Dedifferentiated amniotic fluid mesenchymal stem cell (primary cell): ENCODE measurements at regions not wholly inside any gene's neighbourhood (a gene's known extent, or its start where the extent isn't known, plus 50 kb on each side); places are given as distances from the start of the nearest gene placed in this dataset.
A peak's percentile ranks its signal among the peaks of the same experiment; 100 is the strongest.

Experiments used
- DNase-seq: peaks from one replicate; pipeline ENCODE4 v3.0.0-alpha.2; 2016; ENCODE audit errors: extremely low spot score

- DNase-seq, result no peak
Measured at GRCh38 chr20:17858450-17859001, 110.1 kb downstream of the SNX5 start.

- DNase-seq, result no peak
Measured at GRCh38 chr20:17857639-17858449, 110.8 kb downstream of the SNX5 start.

- no peak for DNase-seq
Measured at GRCh38 chr20:17856837-17857605, 111.6 kb downstream of the SNX5 start.

GRCh38 chr20:17856024-17856564 lies 112.5 kb downstream of the SNX5 start:
- DNase-seq, result no peak

- no peak for DNase-seq
Measured at GRCh38 chr20:17854307-17854903, 114.2 kb downstream of the SNX5 start.

- DNase-seq, result no peak
Measured at GRCh38 chr20:17852323-17852722, 116.3 kb downstream of the SNX5 start.

- no peak for DNase-seq
Measured at GRCh38 chr20:17850684-17851026, 117.9 kb downstream of the SNX5 start.

- peak; percentile 91 for DNase-seq
Measured at GRCh38 chr20:17849901-17850683, 118.5 kb downstream of the SNX5 start.

GRCh38 chr20:17849138-17849900 lies 119.3 kb downstream of the SNX5 start:
- no peak for DNase-seq

GRCh38 chr20:17848249-17849048 lies 120.1 kb downstream of the SNX5 start:
- DNase-seq, result no peak

- no peak for DNase-seq
Measured at GRCh38 chr20:17845701-17846475, 122.7 kb downstream of the SNX5 start.

- no peak for DNase-seq
Measured at GRCh38 chr20:17844549-17845298, 123.9 kb downstream of the SNX5 start.

GRCh38 chr20:17844133-17844429 lies 124.5 kb downstream of the SNX5 start:
- DNase-seq, result no peak

- DNase-seq, result peak; percentile 96
Measured at GRCh38 chr20:17843246-17844132, 125.1 kb downstream of the SNX5 start.

- no peak for DNase-seq
Measured at GRCh38 chr20:17841751-17842215, 126.8 kb downstream of the SNX5 start.

- no peak for DNase-seq
Measured at GRCh38 chr20:17840423-17840822, 128.2 kb downstream of the SNX5 start.

GRCh38 chr20:17838921-17839320 lies 129.7 kb downstream of the SNX5 start:
- DNase-seq, result no peak
